ENCODE measurements at regions not wholly inside any gene's neighbourhood (a gene's known extent, or its start where the extent isn't known, plus 50 kb on each side); places are given as distances from the start of the nearest gene placed in this dataset.

DNA sequence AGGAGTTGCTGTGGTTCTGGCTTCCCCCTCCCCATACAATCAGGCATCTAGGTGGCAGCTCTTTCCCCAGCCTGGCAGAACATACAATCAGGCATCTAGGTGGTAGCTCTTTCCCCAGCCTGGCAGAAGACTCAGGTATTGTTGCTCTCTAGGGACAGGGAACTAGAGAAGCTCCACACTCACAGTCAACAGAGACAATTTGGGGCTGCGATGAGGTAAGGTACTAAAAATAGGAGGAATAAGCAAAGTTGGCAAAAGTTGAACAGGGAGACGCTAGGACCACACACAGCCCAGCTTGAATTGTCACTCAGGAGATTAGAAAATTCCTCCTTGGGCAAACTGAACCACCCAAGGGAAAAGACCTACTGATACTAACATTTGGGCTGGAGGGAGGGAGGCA, 315.5 kb upstream of the CDH5 start:
- H3K4me3 Mint-ChIP-seq = no peak overlapping the region
- TF ChIP-seq, protein P1, sequence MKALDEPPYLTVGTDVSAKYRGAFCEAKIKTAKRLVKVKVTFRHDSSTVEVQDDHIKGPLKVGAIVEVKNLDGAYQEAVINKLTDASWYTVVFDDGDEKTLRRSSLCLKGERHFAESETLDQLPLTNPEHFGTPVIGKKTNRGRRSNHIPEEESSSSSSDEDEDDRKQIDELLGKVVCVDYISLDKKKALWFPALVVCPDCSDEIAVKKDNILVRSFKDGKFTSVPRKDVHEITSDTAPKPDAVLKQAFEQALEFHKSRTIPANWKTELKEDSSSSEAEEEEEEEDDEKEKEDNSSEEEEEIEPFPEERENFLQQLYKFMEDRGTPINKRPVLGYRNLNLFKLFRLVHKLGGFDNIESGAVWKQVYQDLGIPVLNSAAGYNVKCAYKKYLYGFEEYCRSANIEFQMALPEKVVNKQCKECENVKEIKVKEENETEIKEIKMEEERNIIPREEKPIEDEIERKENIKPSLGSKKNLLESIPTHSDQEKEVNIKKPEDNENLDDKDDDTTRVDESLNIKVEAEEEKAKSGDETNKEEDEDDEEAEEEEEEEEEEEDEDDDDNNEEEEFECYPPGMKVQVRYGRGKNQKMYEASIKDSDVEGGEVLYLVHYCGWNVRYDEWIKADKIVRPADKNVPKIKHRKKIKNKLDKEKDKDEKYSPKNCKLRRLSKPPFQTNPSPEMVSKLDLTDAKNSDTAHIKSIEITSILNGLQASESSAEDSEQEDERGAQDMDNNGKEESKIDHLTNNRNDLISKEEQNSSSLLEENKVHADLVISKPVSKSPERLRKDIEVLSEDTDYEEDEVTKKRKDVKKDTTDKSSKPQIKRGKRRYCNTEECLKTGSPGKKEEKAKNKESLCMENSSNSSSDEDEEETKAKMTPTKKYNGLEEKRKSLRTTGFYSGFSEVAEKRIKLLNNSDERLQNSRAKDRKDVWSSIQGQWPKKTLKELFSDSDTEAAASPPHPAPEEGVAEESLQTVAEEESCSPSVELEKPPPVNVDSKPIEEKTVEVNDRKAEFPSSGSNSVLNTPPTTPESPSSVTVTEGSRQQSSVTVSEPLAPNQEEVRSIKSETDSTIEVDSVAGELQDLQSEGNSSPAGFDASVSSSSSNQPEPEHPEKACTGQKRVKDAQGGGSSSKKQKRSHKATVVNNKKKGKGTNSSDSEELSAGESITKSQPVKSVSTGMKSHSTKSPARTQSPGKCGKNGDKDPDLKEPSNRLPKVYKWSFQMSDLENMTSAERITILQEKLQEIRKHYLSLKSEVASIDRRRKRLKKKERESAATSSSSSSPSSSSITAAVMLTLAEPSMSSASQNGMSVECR (CRISPR knock-in tag; IDR thresholded peaks at IDR 0.05; ENCODE audit: borderline replicate concordance) = no peak
- TF ChIP-seq, protein P2, sequence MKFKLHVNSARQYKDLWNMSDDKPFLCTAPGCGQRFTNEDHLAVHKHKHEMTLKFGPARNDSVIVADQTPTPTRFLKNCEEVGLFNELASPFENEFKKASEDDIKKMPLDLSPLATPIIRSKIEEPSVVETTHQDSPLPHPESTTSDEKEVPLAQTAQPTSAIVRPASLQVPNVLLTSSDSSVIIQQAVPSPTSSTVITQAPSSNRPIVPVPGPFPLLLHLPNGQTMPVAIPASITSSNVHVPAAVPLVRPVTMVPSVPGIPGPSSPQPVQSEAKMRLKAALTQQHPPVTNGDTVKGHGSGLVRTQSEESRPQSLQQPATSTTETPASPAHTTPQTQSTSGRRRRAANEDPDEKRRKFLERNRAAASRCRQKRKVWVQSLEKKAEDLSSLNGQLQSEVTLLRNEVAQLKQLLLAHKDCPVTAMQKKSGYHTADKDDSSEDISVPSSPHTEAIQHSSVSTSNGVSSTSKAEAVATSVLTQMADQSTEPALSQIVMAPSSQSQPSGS (CRISPR knock-in tag; IDR thresholded peaks at IDR 0.05; ENCODE audit: borderline replicate concordance, low read depth) = no peak
- TF ChIP-seq ZNF671 (CRISPR knock-in tag; IDR thresholded peaks at IDR 0.05) (no peak), HMGA2 (CRISPR knock-in tag; IDR thresholded peaks at IDR 0.05) (no peak), TEAD1 (CRISPR knock-in tag; IDR thresholded peaks at IDR 0.05) (no peak), SOX15 (CRISPR knock-in tag; IDR thresholded peaks at IDR 0.05) (no peak), GTF2I (CRISPR knock-in tag; conservative IDR thresholded peaks at IDR 0.05) (no peak)
- TF ChIP-seq, protein P3, sequence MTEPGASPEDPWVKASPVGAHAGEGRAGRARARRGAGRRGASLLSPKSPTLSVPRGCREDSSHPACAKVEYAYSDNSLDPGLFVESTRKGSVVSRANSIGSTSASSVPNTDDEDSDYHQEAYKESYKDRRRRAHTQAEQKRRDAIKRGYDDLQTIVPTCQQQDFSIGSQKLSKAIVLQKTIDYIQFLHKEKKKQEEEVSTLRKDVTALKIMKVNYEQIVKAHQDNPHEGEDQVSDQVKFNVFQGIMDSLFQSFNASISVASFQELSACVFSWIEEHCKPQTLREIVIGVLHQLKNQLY (CRISPR knock-in tag; IDR thresholded peaks at IDR 0.05) = no peak
- TF ChIP-seq, protein P4, sequence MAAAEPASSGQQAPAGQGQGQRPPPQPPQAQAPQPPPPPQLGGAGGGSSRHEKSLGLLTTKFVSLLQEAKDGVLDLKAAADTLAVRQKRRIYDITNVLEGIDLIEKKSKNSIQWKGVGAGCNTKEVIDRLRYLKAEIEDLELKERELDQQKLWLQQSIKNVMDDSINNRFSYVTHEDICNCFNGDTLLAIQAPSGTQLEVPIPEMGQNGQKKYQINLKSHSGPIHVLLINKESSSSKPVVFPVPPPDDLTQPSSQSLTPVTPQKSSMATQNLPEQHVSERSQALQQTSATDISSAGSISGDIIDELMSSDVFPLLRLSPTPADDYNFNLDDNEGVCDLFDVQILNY (CRISPR knock-in tag; IDR thresholded peaks at IDR 0.05) = no peak
- TF ChIP-seq, protein P5, sequence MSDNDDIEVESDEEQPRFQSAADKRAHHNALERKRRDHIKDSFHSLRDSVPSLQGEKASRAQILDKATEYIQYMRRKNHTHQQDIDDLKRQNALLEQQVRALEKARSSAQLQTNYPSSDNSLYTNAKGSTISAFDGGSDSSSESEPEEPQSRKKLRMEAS (CRISPR knock-in tag; IDR thresholded peaks at IDR 0.05) = no peak
- no peak for ATAC-seq
- CTCF ChIA-PET = no interaction called here
- H3K36me3 Mint-ChIP-seq = peaks cover 2% of the 10 kb centered on the region; the same call in 1 of the 2 replicates
- H3K9me3 Mint-ChIP-seq = peaks cover 5% of the 10 kb centered on the region
- peaks cover 4% of the 10 kb centered on the region for H3K27me3 Mint-ChIP-seq (ENCODE audit: low read depth)
- H3K4me1 Mint-ChIP-seq = peaks cover 4% of the 10 kb centered on the region; the same call in 1 of the 2 replicates
- no peak overlapping the region for H3K27ac Mint-ChIP-seq
- no peak for DNase-seq (ENCODE audit: low spot score)
- POLR2A ChIA-PET = no interaction called here

DNA sequence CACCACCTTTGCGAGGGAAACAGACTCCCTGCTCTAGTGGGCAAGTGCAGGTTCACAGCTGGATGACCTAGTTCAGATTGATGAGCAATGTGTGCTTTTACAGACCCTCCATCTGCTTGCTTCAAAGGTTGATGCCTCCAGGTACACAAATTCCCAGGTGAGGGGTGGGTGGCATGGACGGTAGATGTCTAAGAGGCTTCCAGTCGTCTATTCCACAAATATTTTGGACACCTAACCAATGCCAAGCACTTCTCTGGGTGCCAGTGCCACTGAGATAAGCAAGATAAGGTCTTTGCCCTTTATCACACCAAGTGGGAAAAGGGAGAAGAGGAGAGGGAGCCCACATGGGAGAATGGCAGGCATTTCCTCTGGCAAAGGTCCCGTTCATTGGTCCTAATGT, 316.6 kb upstream of the CDH5 start:
- ATAC-seq (no peak), DNase-seq (ENCODE audit: low spot score) (no peak)
- H3K27me3 Mint-ChIP-seq (ENCODE audit: low read depth) = no peaks in the 10 kb centered on the region; the same call in 1 of the 2 replicates
- H3K27ac Mint-ChIP-seq = no peak overlapping the region
- CTCF ChIA-PET = no interaction called here
- H3K4me1 Mint-ChIP-seq = 0 out of 2 replicates have a peak, but pooled peaks cover 4% of the 10 kb centered on the region
- H3K4me3 Mint-ChIP-seq = no peak overlapping the region
- peaks cover 6% of the 10 kb centered on the region; the same call in 1 of the 2 replicates for H3K36me3 Mint-ChIP-seq
- POLR2A ChIA-PET = no interaction called here
- H3K9me3 Mint-ChIP-seq = peaks cover 9% of the 10 kb centered on the region
- TF ChIP-seq, protein P6, sequence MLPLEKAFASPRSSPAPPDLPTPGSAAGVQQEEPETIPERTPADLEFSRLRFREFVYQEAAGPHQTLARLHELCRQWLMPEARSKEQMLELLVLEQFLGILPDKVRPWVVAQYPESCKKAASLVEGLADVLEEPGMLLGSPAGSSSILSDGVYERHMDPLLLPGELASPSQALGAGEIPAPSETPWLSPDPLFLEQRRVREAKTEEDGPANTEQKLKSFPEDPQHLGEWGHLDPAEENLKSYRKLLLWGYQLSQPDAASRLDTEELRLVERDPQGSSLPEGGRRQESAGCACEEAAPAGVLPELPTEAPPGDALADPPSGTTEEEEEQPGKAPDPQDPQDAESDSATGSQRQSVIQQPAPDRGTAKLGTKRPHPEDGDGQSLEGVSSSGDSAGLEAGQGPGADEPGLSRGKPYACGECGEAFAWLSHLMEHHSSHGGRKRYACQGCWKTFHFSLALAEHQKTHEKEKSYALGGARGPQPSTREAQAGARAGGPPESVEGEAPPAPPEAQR (CRISPR knock-in tag; IDR thresholded peaks at IDR 0.05) = no peak
- TF ChIP-seq CREB1 (CRISPR knock-in tag; IDR thresholded peaks at IDR 0.05) = no peak
- TF ChIP-seq, protein P7, sequence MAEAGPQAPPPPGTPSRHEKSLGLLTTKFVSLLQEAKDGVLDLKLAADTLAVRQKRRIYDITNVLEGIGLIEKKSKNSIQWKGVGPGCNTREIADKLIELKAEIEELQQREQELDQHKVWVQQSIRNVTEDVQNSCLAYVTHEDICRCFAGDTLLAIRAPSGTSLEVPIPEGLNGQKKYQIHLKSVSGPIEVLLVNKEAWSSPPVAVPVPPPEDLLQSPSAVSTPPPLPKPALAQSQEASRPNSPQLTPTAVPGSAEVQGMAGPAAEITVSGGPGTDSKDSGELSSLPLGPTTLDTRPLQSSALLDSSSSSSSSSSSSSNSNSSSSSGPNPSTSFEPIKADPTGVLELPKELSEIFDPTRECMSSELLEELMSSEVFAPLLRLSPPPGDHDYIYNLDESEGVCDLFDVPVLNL (CRISPR knock-in tag; IDR thresholded peaks at IDR 0.05; ENCODE audit: borderline replicate concordance, low read depth) = no peak
- TF ChIP-seq PRRX2 (CRISPR knock-in tag; IDR thresholded peaks at IDR 0.05) = no peak
- no peak for TF ChIP-seq ZNF138 (CRISPR knock-in tag; conservative IDR thresholded peaks at IDR 0.05)
- TF ChIP-seq NFATC4 (CRISPR knock-in tag; IDR thresholded peaks at IDR 0.05) = no peak
- TF ChIP-seq, protein P8, sequence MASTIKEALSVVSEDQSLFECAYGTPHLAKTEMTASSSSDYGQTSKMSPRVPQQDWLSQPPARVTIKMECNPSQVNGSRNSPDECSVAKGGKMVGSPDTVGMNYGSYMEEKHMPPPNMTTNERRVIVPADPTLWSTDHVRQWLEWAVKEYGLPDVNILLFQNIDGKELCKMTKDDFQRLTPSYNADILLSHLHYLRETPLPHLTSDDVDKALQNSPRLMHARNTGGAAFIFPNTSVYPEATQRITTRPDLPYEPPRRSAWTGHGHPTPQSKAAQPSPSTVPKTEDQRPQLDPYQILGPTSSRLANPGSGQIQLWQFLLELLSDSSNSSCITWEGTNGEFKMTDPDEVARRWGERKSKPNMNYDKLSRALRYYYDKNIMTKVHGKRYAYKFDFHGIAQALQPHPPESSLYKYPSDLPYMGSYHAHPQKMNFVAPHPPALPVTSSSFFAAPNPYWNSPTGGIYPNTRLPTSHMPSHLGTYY (CRISPR knock-in tag; IDR thresholded peaks at IDR 0.05) = no peak
- no peak for TF ChIP-seq TEAD1 (CRISPR knock-in tag; IDR thresholded peaks at IDR 0.05)
- TF ChIP-seq, protein P9, sequence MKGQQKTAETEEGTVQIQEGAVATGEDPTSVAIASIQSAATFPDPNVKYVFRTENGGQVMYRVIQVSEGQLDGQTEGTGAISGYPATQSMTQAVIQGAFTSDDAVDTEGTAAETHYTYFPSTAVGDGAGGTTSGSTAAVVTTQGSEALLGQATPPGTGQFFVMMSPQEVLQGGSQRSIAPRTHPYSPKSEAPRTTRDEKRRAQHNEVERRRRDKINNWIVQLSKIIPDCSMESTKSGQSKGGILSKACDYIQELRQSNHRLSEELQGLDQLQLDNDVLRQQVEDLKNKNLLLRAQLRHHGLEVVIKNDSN (CRISPR knock-in tag; IDR thresholded peaks at IDR 0.05) = no peak
- TF ChIP-seq, protein P10, sequence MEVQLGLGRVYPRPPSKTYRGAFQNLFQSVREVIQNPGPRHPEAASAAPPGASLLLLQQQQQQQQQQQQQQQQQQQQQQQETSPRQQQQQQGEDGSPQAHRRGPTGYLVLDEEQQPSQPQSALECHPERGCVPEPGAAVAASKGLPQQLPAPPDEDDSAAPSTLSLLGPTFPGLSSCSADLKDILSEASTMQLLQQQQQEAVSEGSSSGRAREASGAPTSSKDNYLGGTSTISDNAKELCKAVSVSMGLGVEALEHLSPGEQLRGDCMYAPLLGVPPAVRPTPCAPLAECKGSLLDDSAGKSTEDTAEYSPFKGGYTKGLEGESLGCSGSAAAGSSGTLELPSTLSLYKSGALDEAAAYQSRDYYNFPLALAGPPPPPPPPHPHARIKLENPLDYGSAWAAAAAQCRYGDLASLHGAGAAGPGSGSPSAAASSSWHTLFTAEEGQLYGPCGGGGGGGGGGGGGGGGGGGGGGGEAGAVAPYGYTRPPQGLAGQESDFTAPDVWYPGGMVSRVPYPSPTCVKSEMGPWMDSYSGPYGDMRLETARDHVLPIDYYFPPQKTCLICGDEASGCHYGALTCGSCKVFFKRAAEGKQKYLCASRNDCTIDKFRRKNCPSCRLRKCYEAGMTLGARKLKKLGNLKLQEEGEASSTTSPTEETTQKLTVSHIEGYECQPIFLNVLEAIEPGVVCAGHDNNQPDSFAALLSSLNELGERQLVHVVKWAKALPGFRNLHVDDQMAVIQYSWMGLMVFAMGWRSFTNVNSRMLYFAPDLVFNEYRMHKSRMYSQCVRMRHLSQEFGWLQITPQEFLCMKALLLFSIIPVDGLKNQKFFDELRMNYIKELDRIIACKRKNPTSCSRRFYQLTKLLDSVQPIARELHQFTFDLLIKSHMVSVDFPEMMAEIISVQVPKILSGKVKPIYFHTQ (CRISPR knock-in tag; IDR thresholded peaks at IDR 0.05) = no peak

Data from WTC11 (cell line).